ENCODE measurements at regions not wholly inside any gene's neighbourhood (a gene's known extent, or its start where the extent isn't known, plus 50 kb on each side); places are given as distances from the start of the nearest gene placed in this dataset.
A peak's percentile ranks its signal among the peaks of the same experiment; 100 is the strongest.

- TF ChIP-seq, protein P1, sequence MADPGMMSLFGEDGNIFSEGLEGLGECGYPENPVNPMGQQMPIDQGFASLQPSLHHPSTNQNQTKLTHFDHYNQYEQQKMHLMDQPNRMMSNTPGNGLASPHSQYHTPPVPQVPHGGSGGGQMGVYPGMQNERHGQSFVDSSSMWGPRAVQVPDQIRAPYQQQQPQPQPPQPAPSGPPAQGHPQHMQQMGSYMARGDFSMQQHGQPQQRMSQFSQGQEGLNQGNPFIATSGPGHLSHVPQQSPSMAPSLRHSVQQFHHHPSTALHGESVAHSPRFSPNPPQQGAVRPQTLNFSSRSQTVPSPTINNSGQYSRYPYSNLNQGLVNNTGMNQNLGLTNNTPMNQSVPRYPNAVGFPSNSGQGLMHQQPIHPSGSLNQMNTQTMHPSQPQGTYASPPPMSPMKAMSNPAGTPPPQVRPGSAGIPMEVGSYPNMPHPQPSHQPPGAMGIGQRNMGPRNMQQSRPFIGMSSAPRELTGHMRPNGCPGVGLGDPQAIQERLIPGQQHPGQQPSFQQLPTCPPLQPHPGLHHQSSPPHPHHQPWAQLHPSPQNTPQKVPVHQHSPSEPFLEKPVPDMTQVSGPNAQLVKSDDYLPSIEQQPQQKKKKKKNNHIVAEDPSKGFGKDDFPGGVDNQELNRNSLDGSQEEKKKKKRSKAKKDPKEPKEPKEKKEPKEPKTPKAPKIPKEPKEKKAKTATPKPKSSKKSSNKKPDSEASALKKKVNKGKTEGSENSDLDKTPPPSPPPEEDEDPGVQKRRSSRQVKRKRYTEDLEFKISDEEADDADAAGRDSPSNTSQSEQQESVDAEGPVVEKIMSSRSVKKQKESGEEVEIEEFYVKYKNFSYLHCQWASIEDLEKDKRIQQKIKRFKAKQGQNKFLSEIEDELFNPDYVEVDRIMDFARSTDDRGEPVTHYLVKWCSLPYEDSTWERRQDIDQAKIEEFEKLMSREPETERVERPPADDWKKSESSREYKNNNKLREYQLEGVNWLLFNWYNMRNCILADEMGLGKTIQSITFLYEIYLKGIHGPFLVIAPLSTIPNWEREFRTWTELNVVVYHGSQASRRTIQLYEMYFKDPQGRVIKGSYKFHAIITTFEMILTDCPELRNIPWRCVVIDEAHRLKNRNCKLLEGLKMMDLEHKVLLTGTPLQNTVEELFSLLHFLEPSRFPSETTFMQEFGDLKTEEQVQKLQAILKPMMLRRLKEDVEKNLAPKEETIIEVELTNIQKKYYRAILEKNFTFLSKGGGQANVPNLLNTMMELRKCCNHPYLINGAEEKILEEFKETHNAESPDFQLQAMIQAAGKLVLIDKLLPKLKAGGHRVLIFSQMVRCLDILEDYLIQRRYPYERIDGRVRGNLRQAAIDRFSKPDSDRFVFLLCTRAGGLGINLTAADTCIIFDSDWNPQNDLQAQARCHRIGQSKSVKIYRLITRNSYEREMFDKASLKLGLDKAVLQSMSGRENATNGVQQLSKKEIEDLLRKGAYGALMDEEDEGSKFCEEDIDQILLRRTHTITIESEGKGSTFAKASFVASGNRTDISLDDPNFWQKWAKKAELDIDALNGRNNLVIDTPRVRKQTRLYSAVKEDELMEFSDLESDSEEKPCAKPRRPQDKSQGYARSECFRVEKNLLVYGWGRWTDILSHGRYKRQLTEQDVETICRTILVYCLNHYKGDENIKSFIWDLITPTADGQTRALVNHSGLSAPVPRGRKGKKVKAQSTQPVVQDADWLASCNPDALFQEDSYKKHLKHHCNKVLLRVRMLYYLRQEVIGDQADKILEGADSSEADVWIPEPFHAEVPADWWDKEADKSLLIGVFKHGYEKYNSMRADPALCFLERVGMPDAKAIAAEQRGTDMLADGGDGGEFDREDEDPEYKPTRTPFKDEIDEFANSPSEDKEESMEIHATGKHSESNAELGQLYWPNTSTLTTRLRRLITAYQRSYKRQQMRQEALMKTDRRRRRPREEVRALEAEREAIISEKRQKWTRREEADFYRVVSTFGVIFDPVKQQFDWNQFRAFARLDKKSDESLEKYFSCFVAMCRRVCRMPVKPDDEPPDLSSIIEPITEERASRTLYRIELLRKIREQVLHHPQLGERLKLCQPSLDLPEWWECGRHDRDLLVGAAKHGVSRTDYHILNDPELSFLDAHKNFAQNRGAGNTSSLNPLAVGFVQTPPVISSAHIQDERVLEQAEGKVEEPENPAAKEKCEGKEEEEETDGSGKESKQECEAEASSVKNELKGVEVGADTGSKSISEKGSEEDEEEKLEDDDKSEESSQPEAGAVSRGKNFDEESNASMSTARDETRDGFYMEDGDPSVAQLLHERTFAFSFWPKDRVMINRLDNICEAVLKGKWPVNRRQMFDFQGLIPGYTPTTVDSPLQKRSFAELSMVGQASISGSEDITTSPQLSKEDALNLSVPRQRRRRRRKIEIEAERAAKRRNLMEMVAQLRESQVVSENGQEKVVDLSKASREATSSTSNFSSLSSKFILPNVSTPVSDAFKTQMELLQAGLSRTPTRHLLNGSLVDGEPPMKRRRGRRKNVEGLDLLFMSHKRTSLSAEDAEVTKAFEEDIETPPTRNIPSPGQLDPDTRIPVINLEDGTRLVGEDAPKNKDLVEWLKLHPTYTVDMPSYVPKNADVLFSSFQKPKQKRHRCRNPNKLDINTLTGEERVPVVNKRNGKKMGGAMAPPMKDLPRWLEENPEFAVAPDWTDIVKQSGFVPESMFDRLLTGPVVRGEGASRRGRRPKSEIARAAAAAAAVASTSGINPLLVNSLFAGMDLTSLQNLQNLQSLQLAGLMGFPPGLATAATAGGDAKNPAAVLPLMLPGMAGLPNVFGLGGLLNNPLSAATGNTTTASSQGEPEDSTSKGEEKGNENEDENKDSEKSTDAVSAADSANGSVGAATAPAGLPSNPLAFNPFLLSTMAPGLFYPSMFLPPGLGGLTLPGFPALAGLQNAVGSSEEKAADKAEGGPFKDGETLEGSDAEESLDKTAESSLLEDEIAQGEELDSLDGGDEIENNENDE (IDR thresholded peaks at IDR 0.05; ENCODE audit: insufficient replicate concordance, low read length): no peak
- TF ChIP-seq POLR2A (IDR thresholded peaks at IDR 0.05; ENCODE audit: control extremely low read depth in 1 of 2, low read depth in 2 of 2, low read length in 2 of 2) (no peak), EZH2 (IDR thresholded peaks at IDR 0.05; ENCODE audit: low read depth, low read length, severe bottlenecking) (no peak), KDM5A (IDR thresholded peaks at IDR 0.05; ENCODE audit: low read length) (no peak), KDM1A (IDR thresholded peaks at IDR 0.05; ENCODE audit: borderline replicate concordance, low read length) (peak; percentile 45; the same call in 1 of the 2 replicates)
Measured at GRCh38 chr12:131253376-131254026, 299.8 kb downstream of the ADGRD1 start (continued).

Measured in H1 (cell line).